ENCODE measurements at regions not wholly inside any gene's neighbourhood (a gene's known extent, or its start where the extent isn't known, plus 50 kb on each side); places are given as distances from the start of the nearest gene placed in this dataset.

DNA sequence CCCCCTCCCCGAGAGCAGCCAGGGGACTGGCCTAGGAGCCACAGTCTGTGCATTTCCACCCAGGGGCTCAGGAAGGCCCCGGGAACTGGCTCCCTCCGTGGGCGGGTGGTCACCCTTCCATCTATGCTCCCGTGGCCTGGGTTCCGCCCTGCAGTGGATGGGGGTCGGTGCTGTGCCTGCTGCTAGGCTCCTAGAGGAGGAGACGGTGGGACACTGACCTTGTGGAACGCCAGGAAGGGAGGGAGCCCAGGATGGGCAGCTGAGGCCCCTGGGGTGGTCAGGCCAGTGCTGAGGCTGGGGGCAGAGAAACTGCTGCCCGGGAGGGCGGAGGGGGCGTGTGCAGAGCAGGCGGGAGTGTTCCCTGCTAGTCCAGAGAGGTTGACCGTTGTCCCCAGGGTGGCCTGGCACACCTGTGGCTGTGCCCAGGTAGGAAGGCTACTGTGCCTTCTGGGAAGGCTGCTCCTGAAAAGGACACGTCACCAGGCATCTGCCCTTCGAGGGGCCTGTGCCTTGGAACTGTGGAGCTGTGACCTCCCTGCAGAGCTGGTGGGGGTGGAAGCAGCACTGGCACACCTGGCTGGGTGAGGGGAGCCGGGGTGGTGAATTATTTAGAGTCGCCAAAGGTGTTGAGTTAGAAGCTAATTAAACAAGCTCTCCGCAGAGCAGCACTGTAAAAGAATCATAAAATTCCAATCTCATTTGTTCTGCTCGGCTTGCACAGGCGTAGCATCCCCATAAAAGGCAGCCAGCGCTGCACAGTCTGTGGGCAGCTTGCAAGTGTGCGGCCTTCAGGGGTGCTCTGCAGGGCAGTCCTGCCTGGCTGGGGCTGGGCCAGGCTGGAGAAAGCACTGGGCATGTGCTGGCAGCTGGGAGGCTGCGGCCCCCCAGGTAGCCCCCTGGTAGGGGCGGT is 145.1 kb downstream of the KIF26A start:
- Histone ChIP-seq H3K9ac (ENCODE audit: low read length) (no peak overlapping the region), H3K27me3 (ENCODE audit: insufficient read depth, low read length) (no peaks in the 10 kb centered on the region), H3K36me3 (ENCODE audit: control insufficient read depth in 1 of 2, insufficient read depth in 2 of 2, low read length in 2 of 2) (no peaks in the 10 kb centered on the region), H3K9me3 (ENCODE audit: control insufficient read depth in 1 of 2, insufficient read depth in 1 of 2, low read depth in 1 of 2, low read length in 2 of 2) (no peaks in the 10 kb centered on the region), H3K79me2 (ENCODE audit: insufficient read depth, low read length) (no peaks in the 10 kb centered on the region), H2AFZ (ENCODE audit: low read depth, low read length, poor library complexity, severe bottlenecking) (no peak overlapping the region), H3K4me1 (ENCODE audit: control insufficient read depth in 1 of 2, insufficient read depth in 2 of 2, low read length in 2 of 2) (no peaks in the 10 kb centered on the region), H3K27ac (ENCODE audit: low read depth, low read length) (no peak overlapping the region), H3K9me2 (ENCODE audit: insufficient read depth) (no peaks in the 10 kb centered on the region), H3K4me3 (replicated peaks in 1 of 2; ENCODE audit: low read depth in 1 of 2, low read length in 2 of 2) (no peak overlapping the region), H3K4me2 (ENCODE audit: low read length) (no peak overlapping the region), H4K20me1 (ENCODE audit: insufficient read depth) (no peaks in the 10 kb centered on the region)
- DNase-seq (ENCODE audit: low read depth, low spot score) = no peak
- BruUV-seq (replicated peaks) = no TSS peak
- no peak for TF ChIP-seq JUND (IDR thresholded peaks at IDR 0.05)
- TF ChIP-seq, protein P1, sequence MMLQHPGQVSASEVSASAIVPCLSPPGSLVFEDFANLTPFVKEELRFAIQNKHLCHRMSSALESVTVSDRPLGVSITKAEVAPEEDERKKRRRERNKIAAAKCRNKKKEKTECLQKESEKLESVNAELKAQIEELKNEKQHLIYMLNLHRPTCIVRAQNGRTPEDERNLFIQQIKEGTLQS (IDR thresholded peaks at IDR 0.05) = no peak
- no peak for TF ChIP-seq RAD21 (IDR thresholded peaks at IDR 0.05; ENCODE audit: low read depth)
- TF ChIP-seq ZFX (IDR thresholded peaks at IDR 0.05) = no peak
- TF ChIP-seq, protein P2, sequence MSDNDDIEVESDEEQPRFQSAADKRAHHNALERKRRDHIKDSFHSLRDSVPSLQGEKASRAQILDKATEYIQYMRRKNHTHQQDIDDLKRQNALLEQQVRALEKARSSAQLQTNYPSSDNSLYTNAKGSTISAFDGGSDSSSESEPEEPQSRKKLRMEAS (IDR thresholded peaks at IDR 0.05) = no peak
- CTCF ChIA-PET = no interaction called here
- intact Hi-C loops (cut with micrococcal nuclease) = no loop called here
- POLR2A ChIA-PET = no interaction called here
- RAD21 ChIA-PET (ENCODE audit: low non-redundant PET in 1 of 2, low total read pairs in 2 of 2, uncharacterized antibody in 2 of 2, unreplicated experiment in 2 of 2) = no interaction called here
- no peak for ATAC-seq

GRCh38 chr14:104284107-104284592 is 145.8 kb downstream of the KIF26A start:
- H3K4me1 ChIP-seq (ENCODE audit: control insufficient read depth in 1 of 2, insufficient read depth in 2 of 2, low read length in 2 of 2) = no peaks in the 10 kb centered on the region
- H3K36me3 ChIP-seq (ENCODE audit: control insufficient read depth in 1 of 2, insufficient read depth in 2 of 2, low read length in 2 of 2) = no peaks in the 10 kb centered on the region
- no peak overlapping the region for H3K27ac ChIP-seq (ENCODE audit: low read depth, low read length)
- no peak for DNase-seq (ENCODE audit: low read depth, low spot score)
- CTCF ChIA-PET = no interaction called here
- ATAC-seq = no peak
- H3K79me2 ChIP-seq (ENCODE audit: insufficient read depth, low read length) = no peaks in the 10 kb centered on the region
- no peak overlapping the region for H3K4me3 ChIP-seq (replicated peaks in 1 of 2; ENCODE audit: low read depth in 1 of 2, low read length in 2 of 2)
- H2AFZ ChIP-seq (ENCODE audit: low read depth, low read length, poor library complexity, severe bottlenecking) = no peak overlapping the region
- no peaks in the 10 kb centered on the region for H3K9me2 ChIP-seq (ENCODE audit: insufficient read depth)
- POLR2A ChIA-PET = no interaction called here
- H3K9me3 ChIP-seq (ENCODE audit: control insufficient read depth in 1 of 2, insufficient read depth in 1 of 2, low read depth in 1 of 2, low read length in 2 of 2) = no peaks in the 10 kb centered on the region
- no peaks in the 10 kb centered on the region for H4K20me1 ChIP-seq (ENCODE audit: insufficient read depth)
- RAD21 ChIA-PET (ENCODE audit: low non-redundant PET in 1 of 2, low total read pairs in 2 of 2, uncharacterized antibody in 2 of 2, unreplicated experiment in 2 of 2) = no interaction called here
- no peaks in the 10 kb centered on the region for H3K27me3 ChIP-seq (ENCODE audit: insufficient read depth, low read length)
- intact Hi-C loops (cut with micrococcal nuclease) = no loop called here
- no peak overlapping the region for H3K4me2 ChIP-seq (ENCODE audit: low read length)
- no TSS peak for BruUV-seq (replicated peaks)
- no peak overlapping the region for H3K9ac ChIP-seq (ENCODE audit: low read length)
- TF ChIP-seq ZFX (IDR thresholded peaks at IDR 0.05) = no peak
- TF ChIP-seq, protein P3, sequence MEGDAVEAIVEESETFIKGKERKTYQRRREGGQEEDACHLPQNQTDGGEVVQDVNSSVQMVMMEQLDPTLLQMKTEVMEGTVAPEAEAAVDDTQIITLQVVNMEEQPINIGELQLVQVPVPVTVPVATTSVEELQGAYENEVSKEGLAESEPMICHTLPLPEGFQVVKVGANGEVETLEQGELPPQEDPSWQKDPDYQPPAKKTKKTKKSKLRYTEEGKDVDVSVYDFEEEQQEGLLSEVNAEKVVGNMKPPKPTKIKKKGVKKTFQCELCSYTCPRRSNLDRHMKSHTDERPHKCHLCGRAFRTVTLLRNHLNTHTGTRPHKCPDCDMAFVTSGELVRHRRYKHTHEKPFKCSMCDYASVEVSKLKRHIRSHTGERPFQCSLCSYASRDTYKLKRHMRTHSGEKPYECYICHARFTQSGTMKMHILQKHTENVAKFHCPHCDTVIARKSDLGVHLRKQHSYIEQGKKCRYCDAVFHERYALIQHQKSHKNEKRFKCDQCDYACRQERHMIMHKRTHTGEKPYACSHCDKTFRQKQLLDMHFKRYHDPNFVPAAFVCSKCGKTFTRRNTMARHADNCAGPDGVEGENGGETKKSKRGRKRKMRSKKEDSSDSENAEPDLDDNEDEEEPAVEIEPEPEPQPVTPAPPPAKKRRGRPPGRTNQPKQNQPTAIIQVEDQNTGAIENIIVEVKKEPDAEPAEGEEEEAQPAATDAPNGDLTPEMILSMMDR (IDR thresholded peaks at IDR 0.05 in 2 of 3, conservative IDR thresholded peaks at IDR 0.05 in 1 of 3; ENCODE audit: borderline replicate concordance in 1 of 3, insufficient read depth in 1 of 3, low read depth in 2 of 3, low read length in 2 of 3) = no peak
- no peak for TF ChIP-seq SP1 (IDR thresholded peaks at IDR 0.05; ENCODE audit: low read depth)
- no peak for TF ChIP-seq ZNF274 (IDR thresholded peaks at IDR 0.05; ENCODE audit: low read depth, low read length)
- TF ChIP-seq, protein P1 (IDR thresholded peaks at IDR 0.05) = no peak
- TF ChIP-seq EGR1 (IDR thresholded peaks at IDR 0.05; ENCODE audit: low read depth) = no peak
- TF ChIP-seq EZH2 (IDR thresholded peaks at IDR 0.05) = no peak
- TF ChIP-seq RAD21 (IDR thresholded peaks at IDR 0.05; ENCODE audit: low read depth) = no peak
- TF ChIP-seq YY1 (IDR thresholded peaks at IDR 0.05; ENCODE audit: extremely low read depth, insufficient replicate concordance, low read depth, low read length) = no peak
